Aorta (tissue), 5 donors: ENCODE measurements at regions not wholly inside any gene's neighbourhood (a gene's known extent, or its start where the extent isn't known, plus 50 kb on each side); places are given as distances from the start of the nearest gene placed in this dataset.
"Not testable (repeated sequence)": the region's sequence is repeated elsewhere in the genome, so short reads cannot be mapped to it uniquely, and the experiment has no call there.

Experiments used
- ATAC-seq: fragments of 200-7000 bp; cut with Tn5 transposase; one replicate; pipeline ENCODE4 v1.9.1; 2022; ENCODE audit warnings: moderate library complexity; ENCODE audit not compliant: low FRiP score
- DNase-seq, 2 donors: peaks; one replicate each; pipeline ENCODE4 v3.0.0-alpha.2; 2020
- H3K27ac ChIP-seq, 2 donors: one replicate each; pipeline ENCODE4 v1.5.1; 2013; ENCODE audit warnings: low read length in 2 of 2, mild to moderate bottlenecking in 2 of 2, moderate library complexity in 2 of 2, control low read depth in 1 of 2, inconsistent platforms in 1 of 2, low read depth in 1 of 2
- H3K27me3 ChIP-seq, 2 donors: one replicate each; pipeline ENCODE4 v1.6.1; 2013; ENCODE audit warnings: control low read depth in 1 of 2, low read length in 1 of 2, mild to moderate bottlenecking in 1 of 2, moderate library complexity in 1 of 2; ENCODE audit not compliant: insufficient read depth in 2 of 2, control insufficient read depth in 1 of 2
- H3K36me3 ChIP-seq, 2 donors: one replicate each; pipeline ENCODE4 v1.6.1; 2013; ENCODE audit warnings: control low read depth in 1 of 2, low read length in 1 of 2, mild to moderate bottlenecking in 1 of 2; ENCODE audit not compliant: insufficient read depth in 2 of 2, control insufficient read depth in 1 of 2
- H3K4me1 ChIP-seq, 2 donors: one replicate each; pipeline ENCODE4 v1.6.1; 2013; ENCODE audit warnings: low read length in 2 of 2, control low read depth in 1 of 2, mild to moderate bottlenecking in 1 of 2, moderate library complexity in 1 of 2; ENCODE audit not compliant: insufficient read depth in 2 of 2, control insufficient read depth in 1 of 2
- H3K4me3 ChIP-seq, 2 donors: one replicate each; pipeline ENCODE4 v1.5.1; 2013; ENCODE audit warnings: low read length in 2 of 2, control low read depth in 1 of 2, mild to moderate bottlenecking in 1 of 2
- H3K9me3 ChIP-seq: one replicate; pipeline ENCODE4 v1.6.1; 2013; ENCODE audit warnings: mild to moderate bottlenecking, low read length; ENCODE audit not compliant: control insufficient read depth
- WGBS, 2 donors: extraction: QIAGEN DNeasy Blood & Tissue Kit; methylation state at CpG; one replicate each; pipeline ENCODE4 v1.1.7; 2013; 5-methylcytosine and 5-hydroxymethylcytosine counted together
- intact Hi-C, 2 donors: fragments of 100-400 bp; cut with DNase I; formaldehyde crosslinking; loops; one replicate each; pipeline versions ENCODE4 v1.14.2 to v1.15.0; 2022
- donor health status: healthy with polysubstance abuse.
- donor health status: Bipolar disorder and iron deficiency.
- donor health status: DM: no; HTN: no; CAD: no.
- donor health status: DM: no; HTN: no; CAD: no.
- donor health status: DM: yes; HTN: yes; CAD: no.

DNA sequence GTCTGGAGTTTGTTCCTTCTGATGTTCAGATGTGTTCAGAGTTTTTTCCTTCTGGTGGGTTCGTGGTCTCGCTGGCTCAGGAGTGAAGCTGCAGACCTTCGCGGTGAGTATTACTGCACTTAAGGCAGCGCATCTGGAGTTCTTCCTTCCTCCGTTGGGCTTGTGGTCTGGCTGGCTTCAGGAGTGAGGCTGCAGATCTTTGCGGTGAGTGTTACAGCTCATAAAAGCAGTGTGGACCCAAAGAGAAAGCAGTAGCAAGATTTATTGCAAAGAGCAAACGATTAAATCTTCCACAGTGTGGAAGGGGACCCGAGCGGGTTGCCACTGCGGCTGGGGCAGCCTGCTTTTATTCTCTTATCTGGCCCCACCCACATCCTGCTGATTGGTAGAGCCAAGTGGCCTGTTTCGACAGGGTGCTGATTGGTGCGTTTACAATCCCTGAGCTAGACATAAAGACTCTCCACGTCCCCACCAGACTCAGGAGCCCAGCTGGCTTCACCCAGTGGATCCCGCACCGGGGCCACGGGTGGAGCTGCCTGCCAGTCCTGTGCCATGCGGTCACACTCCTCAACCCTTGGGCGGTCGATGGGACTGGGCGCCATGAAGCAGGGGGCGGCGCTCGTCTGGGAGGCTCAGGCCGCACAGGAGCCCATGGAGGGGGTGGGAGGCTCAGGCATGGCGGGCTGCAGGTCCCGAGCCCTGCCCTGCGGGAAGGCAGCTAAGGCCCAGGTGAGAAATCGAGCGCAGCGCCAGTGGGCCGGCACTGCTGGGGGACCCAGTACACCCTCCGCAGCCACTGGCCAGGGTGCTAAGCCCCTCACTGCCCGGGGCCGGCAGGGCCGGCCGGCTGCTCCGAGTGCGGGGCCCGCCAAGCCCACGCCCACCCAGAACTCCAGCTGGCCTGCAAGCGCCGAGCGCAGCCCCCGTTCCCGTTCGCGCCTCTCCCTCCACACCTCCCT, 315.3 kb upstream of the SGK1 start:
- intact Hi-C loops, result loop anchor here in 1 of 2 donors (10.0 kb wide), 1 partner anchor 252 kb away; no protein-coding TSS in a partner anchor
- not testable (repeated sequence) for ATAC-seq, H3K36me3 ChIP-seq, H3K27ac ChIP-seq, H3K9me3 ChIP-seq, H3K4me1 ChIP-seq, H3K4me3 ChIP-seq, H3K27me3 ChIP-seq
- peak in 1 of 2 donors; percentile 49 for DNase-seq
- 92 to 93% methylated on average over 43 to 48 of the region's 48 CpGs for WGBS, 2 donors

DNA sequence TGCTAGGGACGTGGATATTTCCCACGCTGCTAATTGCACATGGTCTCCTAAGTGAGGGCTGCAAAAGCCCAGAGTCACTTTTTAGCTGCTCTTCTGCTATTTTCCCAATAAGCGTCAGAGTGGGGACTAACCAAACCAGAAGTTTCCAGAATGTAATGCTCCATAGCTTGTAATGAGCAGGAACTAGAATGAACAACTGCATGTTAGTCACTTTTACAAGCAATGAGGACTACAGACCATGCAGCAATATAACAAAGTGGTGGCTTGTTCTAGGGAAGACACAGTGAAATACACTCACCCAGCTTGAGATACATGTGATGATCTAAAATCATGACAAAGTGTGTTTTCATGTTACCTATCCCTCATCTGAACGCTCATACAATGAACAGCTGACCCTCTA, 314.1 kb upstream of the SGK1 start:
- 88 to 90% methylated on average over 4 of the region's 4 CpGs for WGBS, 2 donors
- intact Hi-C loops, result loop anchor here in 1 of 2 donors (10.0 kb wide), 1 partner anchor 253 kb away; no protein-coding TSS in a partner anchor

DNA sequence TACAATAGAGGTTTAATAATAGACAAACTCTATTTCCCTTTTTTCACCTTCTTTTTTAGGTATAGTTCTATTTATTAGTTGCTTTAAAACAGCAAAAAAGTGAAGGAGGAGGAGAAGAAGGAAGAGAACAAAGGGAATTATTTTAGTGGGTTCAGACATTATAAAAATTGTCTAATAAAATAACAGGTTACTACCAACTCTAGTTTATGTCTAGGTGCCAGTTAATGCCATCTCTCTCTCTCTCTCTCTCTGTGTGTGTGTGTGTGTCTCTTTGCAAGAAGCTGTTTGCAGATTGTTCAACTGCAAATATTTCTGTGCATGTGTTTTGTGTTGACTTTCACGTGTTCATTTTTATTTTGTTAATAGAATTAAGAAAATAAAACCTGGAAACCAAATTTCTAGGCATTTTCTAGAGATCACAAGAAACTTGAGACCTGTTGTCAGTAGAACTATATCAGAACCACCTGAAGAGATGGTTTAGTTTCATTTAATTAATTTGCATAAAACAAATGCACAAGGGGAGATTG, 313.5 kb upstream of the SGK1 start:
- WGBS, 2 donors, result 51 to 52% methylated on average over 1 of the region's 1 CpG
- no peak for DNase-seq
- Histone ChIP-seq H3K27me3 (no peaks in the 10 kb centered on the region), H3K27ac (no peak overlapping the region), H3K4me3 (no peak overlapping the region), H3K36me3 (no peaks in the 10 kb centered on the region), H3K4me1 (no peaks in the 10 kb centered on the region), H3K9me3 (no peaks in the 10 kb centered on the region)
- ATAC-seq, result no peak
- intact Hi-C loops, result loop anchor here in 1 of 2 donors (10.0 kb wide), 1 partner anchor 253 kb away; no protein-coding TSS in a partner anchor

More for the DNA sequence above, 314.1 kb upstream of the SGK1 start:
- DNase-seq (no peak), ATAC-seq (no peak)
- no peaks in the 10 kb centered on the region for H3K36me3 ChIP-seq
- H3K27ac ChIP-seq, result no peak overlapping the region
- H3K4me3 ChIP-seq, result no peak overlapping the region
- no peaks in the 10 kb centered on the region for H3K9me3 ChIP-seq
- H3K4me1 ChIP-seq, result no peaks in the 10 kb centered on the region
- H3K27me3 ChIP-seq, result no peaks in the 10 kb centered on the region

DNA sequence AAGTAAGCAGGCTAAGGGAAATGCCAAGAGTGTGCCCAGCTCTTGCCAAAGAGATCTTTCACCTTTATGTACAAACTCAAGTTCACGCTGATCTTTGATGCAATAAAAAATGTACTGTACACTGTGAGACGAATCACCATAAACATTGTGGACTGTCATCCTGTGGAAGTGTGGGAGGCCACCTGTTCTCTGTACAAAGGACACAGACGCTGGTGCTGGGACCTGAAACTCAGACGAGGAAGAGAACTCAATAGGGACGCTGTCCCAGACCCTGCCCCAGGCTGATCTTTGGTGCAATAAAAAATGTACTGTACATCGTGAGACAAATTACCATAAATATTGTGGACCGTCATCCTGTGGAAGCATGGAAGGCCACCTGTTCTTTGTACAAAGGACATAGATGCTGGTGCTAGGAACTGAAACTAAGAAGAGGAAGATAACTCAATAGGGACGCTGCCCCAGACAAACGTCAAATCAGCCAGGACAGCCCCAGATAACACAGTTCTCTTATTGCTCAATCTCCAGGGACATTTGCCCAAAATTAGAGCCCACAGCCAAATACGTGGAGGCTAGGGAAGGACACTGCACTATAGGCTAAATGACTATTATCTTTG, 312.7 kb upstream of the SGK1 start:
- Histone ChIP-seq H3K27ac (no peak overlapping the region), H3K27me3 (no peaks in the 10 kb centered on the region), H3K4me3 (no peak overlapping the region), H3K4me1 (no peaks in the 10 kb centered on the region), H3K9me3 (no peaks in the 10 kb centered on the region), H3K36me3 (no peaks in the 10 kb centered on the region)
- no peak for DNase-seq
- no peak for ATAC-seq
- WGBS, 2 donors, result 60 to 66% methylated on average over 10 of the region's 10 CpGs
- intact Hi-C loops, result loop anchor here in 1 of 2 donors (10.0 kb wide), 1 partner anchor 254 kb away; no protein-coding TSS in a partner anchor

DNA sequence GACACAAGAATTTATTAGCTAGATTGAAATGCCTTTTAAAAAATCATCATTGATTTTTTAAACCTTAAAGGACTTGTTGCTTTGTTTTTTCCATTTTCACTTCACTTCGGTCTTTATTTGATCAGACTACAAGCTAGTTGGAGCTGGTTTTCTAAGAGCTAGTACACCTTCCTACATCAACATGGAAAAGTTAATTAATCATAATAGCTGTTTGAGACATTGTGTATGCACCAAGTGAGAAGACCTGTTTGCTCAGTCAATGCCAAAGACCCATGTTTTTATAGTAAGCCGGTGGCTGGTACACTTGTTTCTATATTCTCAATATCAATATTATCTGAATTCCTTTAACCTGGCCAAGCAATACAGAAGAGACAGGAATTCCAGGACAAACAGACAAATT, 310.2 kb upstream of the SGK1 start:
- ATAC-seq (no peak), DNase-seq (no peak)
- no peaks in the 10 kb centered on the region for H3K27me3 ChIP-seq
- no peak overlapping the region for H3K27ac ChIP-seq
- H3K4me1 ChIP-seq, result no peaks in the 10 kb centered on the region
- no peaks in the 10 kb centered on the region for H3K9me3 ChIP-seq
- intact Hi-C loops, result no loop called here
- WGBS, 2 donors, result 33 to 61% methylated on average over 2 of the region's 2 CpGs
- no peaks in the 10 kb centered on the region for H3K36me3 ChIP-seq
- no peak overlapping the region for H3K4me3 ChIP-seq

DNA sequence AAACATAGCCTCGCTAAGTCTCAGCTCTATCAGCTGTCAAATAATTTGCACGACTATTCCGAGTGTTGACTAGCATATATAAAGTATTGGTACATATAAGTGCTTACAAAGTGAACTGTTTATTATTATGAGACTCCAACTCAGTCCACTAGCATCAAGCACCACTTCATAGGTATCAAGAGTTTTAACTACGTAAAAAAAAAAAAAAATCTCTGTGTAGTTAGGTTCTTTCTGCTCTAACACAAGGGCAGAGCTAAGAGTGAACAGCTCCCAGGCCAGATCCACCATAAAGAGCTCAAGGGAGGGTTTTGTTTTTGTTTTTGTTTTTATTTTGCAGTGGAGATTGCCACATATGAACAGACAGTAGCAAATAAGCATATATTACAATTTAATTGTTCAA, 309.8 kb upstream of the SGK1 start:
- Histone ChIP-seq H3K36me3 (no peaks in the 10 kb centered on the region), H3K27me3 (no peaks in the 10 kb centered on the region), H3K4me3 (no peak overlapping the region), H3K9me3 (no peaks in the 10 kb centered on the region), H3K4me1 (no peaks in the 10 kb centered on the region), H3K27ac (no peak overlapping the region)
- WGBS, 2 donors, result 93 to 95% methylated on average over 4 of the region's 4 CpGs
- intact Hi-C loops, result no loop called here
- ATAC-seq, result no peak
- no peak for DNase-seq

DNA sequence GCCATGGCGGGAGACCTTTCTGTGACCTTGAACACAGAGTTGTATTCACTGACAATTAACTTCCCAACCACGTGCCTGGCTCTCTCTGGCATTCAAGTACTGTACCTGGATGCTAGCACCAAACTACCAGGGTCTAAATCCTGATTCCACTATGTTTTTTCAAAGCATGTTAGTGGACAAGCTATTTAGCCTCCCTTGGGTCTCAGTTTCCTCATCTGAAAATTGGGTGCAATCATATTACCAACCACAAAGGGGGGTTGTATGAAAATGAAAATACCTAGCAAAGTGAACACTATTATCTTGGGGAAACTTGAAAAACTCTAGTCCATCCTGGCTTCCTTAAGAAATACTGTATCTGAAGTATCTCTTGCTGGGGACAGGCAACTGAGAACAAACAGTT, 308.7 kb upstream of the SGK1 start:
- WGBS, 2 donors, result 78 to 79% methylated on average over 2 of the region's 2 CpGs
- no peak overlapping the region for H3K27ac ChIP-seq
- no peak overlapping the region for H3K4me3 ChIP-seq
- intact Hi-C loops, result no loop called here
- no peak for DNase-seq
- no peaks in the 10 kb centered on the region for H3K4me1 ChIP-seq
- no peaks in the 10 kb centered on the region for H3K27me3 ChIP-seq
- no peak for ATAC-seq
- H3K9me3 ChIP-seq, result no peaks in the 10 kb centered on the region
- no peaks in the 10 kb centered on the region for H3K36me3 ChIP-seq

DNA sequence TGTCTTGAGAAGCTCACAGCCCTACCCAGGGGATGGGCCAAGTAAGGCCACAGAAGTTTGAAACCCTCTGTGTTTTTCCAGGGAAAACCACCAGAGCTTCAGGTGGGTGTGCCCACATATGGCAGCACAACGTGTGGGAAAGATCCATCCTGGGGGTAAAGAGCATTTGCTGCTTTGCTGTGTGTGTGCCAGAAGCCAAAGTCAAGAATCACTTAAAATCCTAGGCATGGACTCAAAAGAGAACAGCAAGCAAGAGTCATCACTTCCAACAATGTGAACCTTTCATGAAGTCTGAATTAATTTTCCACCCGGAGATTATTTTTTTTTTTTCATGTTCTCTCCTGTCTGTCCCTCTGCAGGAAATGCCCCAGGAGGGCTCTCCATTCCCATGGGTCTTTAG, 308.2 kb upstream of the SGK1 start:
- 29 to 33% methylated on average over 2 of the region's 2 CpGs for WGBS, 2 donors
- no peak for ATAC-seq

More for the DNA sequence above, 308.2 kb upstream of the SGK1 start:
- H3K27me3 ChIP-seq, result no peaks in the 10 kb centered on the region
- no peaks in the 10 kb centered on the region for H3K4me1 ChIP-seq
- no peak overlapping the region for H3K4me3 ChIP-seq
- no peaks in the 10 kb centered on the region for H3K36me3 ChIP-seq
- H3K9me3 ChIP-seq, result no peaks in the 10 kb centered on the region
- intact Hi-C loops, result no loop called here
- no peak overlapping the region for H3K27ac ChIP-seq
- DNase-seq, result no peak
